SH-SY5Y (cell line): ENCODE measurements at regions not wholly inside any gene's neighbourhood (a gene's known extent, or its start where the extent isn't known, plus 50 kb on each side); places are given as distances from the start of the nearest gene placed in this dataset.

Experiments used
- GATA2 ChIP-seq: IDR thresholded peaks from 2 replicates; pipeline ENCODE4 v1.6.1; 2011; ENCODE audit warnings: mild to moderate bottlenecking, low read depth, low read length
- GATA3 ChIP-seq: IDR thresholded peaks from 2 replicates; pipeline ENCODE4 v1.6.1; 2011; ENCODE audit warnings: low read depth, mild to moderate bottlenecking, low read length, moderate library complexity

DNA sequence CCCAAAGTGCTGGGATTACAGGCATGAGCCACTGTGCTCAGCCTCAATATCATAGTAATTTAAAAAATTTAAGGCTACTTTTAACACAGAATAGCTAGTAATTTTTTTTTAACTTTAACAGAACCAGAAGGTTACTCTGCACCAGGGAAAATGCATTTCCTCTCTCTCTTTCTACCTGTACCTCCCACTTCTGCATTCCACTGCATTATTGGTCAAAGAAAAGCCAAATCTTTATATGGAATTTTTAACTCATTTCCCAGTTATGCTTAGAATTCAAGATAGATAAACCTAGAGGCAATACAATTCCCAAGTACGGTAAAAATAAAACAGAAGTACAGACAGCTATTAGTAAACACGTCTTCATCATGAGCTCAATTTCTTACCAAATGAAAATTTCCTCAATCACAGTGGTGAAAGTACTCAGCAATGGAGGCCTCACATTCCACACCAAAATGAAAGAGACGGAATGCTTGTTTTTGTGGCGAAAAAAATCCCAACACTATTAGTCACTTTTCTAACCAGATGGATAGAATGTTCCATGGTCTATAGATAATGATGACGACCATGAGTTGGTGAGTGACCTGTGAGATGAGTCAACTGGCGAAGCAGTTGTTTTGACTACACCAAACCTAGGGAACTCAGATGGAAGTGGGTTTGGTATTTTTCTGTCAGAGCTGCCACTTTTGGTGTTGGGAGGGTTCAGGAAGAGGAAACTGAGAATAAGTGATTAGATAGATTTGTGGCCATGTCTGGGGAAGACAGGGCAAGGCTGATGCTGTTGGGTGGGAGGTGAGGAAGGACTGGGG, 104.7 kb upstream of the SGK1 start:
- TF ChIP-seq GATA2 (no peak), GATA3 (no peak)
